ENCODE measurements at regions not wholly inside any gene's neighbourhood (a gene's known extent, or its start where the extent isn't known, plus 50 kb on each side); places are given as distances from the start of the nearest gene placed in this dataset.

DNA sequence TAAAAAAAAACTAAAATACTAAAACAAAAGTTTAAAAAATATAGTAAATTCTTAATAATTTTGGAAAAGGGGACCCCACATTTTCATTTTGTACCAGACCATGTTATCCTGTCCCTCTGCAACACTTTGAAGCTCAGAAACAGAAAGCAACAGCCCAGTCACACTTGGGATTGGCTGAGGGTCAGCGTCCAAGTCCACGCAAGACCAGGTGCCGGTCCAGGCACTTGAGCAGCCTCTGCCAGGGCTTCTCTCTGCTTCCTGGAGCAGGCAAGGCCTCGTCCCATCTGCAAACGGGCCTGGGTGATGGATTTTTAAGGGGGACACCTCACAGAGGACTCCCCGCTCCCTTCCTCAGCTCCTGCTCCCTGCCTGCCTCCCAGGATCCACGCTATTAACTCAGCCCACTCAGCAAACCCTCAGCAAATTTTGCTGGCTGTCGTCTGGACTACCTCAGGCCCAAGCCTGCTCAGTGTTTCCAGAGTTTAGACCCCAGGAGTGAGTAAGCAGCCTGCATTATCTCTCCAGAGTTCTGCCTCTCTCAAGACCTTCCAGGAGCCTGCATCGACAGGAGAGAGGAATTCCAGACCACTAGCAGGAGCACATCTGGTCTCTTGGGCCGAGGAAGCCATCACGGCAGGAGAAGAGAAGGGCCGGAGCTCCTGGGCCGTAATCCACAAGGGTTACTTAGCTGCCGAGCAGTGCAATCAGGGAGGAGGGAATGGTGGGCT lies 67.4 kb upstream of the CALM2 start:
- H3K36me3 ChIP-seq = no peaks in the 10 kb centered on the region
- no peak overlapping the region for H3K27ac ChIP-seq
- no peaks in the 10 kb centered on the region for H3K4me1 ChIP-seq
- TF ChIP-seq, protein P1, sequence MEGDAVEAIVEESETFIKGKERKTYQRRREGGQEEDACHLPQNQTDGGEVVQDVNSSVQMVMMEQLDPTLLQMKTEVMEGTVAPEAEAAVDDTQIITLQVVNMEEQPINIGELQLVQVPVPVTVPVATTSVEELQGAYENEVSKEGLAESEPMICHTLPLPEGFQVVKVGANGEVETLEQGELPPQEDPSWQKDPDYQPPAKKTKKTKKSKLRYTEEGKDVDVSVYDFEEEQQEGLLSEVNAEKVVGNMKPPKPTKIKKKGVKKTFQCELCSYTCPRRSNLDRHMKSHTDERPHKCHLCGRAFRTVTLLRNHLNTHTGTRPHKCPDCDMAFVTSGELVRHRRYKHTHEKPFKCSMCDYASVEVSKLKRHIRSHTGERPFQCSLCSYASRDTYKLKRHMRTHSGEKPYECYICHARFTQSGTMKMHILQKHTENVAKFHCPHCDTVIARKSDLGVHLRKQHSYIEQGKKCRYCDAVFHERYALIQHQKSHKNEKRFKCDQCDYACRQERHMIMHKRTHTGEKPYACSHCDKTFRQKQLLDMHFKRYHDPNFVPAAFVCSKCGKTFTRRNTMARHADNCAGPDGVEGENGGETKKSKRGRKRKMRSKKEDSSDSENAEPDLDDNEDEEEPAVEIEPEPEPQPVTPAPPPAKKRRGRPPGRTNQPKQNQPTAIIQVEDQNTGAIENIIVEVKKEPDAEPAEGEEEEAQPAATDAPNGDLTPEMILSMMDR (IDR thresholded peaks at IDR 0.05) = no peak
- H3K4me3 ChIP-seq = no peak overlapping the region
- H3K27me3 ChIP-seq = no peaks in the 10 kb centered on the region
- DNase-seq (ENCODE audit: low spot score) = no peak
- no peaks in the 10 kb centered on the region for H3K9me3 ChIP-seq

DNA sequence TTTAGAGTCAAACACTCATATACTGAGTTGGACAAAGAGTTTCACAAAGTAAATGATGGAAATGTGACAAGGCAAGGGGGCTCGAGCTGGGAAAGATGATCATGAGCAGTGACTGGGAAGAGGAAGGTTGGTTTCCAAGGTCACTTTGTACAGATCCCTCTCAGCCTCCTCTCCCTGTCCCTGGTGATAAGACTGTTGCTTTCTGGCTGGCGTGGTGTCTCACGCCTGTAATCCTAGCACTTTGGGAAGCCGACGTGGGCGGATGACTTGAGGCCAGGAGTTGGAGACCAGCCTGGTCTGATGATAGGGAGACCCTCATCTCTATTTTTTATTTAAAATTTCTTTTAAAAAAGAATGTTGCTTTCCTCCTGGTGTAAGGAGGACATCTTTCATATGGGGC lies 65.4 kb upstream of the CALM2 start:
- Histone ChIP-seq H3K4me3 (no peak overlapping the region), H3K36me3 (no peaks in the 10 kb centered on the region), H3K4me1 (peaks cover 0 to 13% of the 10 kb centered on the region in 2 donors), H3K27me3 (no peaks in the 10 kb centered on the region), H3K27ac (no peak overlapping the region), H3K9me3 (no peaks in the 10 kb centered on the region)
- TF ChIP-seq, protein P1 (IDR thresholded peaks at IDR 0.05) = no peak
- no peak for DNase-seq (ENCODE audit: low spot score)

DNA sequence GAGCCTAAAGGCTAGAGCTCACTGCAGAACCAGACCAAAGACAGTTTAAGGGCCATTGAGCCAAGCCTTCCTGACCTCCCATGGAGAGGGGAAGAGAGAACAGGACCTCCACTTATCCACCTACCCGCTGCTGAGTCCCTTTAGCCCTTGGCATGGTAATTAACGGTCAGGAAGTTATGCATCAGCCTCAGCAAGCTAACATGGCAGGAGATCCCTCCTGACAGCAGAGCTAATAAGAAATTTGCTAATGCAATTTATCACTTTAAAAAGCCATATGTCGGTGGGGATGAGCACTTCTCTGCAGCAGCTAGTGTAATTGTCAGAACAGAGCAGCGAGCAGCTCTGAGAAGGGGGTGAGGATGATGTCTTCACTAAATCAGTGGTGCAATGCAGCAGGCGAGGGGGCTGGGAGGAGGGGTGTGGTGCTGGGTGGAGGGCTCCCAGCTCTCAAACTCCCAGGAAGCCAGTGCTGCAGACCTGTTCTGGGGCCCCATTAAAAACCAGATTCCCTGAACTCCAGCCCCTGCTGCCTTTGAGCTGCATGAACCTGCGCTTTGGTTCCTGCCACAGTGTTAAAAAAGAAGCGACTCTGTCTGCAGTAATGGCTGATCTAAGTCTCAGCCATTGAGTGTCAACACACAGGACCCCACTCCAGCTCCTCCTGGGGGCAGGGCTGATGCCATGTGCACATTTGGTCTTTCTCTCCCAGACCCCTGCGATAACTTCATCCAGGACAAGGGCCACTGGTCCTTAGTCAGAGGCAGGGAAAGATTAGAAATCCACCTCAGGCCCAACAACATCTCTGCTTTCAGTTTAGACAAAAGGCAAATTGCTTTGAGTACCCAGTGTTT lies 63.0 kb upstream of the CALM2 start:
- H3K4me1 ChIP-seq = peaks cover 0 to 17% of the 10 kb centered on the region in 2 donors
- no peak for DNase-seq (ENCODE audit: low spot score)
- TF ChIP-seq, protein P1 (IDR thresholded peaks at IDR 0.05) = no peak
- no peaks in the 10 kb centered on the region for H3K27me3 ChIP-seq
- no peaks in the 10 kb centered on the region for H3K36me3 ChIP-seq
- no peak overlapping the region for H3K27ac ChIP-seq
- H3K4me3 ChIP-seq = no peak overlapping the region
- H3K9me3 ChIP-seq = no peaks in the 10 kb centered on the region

DNA sequence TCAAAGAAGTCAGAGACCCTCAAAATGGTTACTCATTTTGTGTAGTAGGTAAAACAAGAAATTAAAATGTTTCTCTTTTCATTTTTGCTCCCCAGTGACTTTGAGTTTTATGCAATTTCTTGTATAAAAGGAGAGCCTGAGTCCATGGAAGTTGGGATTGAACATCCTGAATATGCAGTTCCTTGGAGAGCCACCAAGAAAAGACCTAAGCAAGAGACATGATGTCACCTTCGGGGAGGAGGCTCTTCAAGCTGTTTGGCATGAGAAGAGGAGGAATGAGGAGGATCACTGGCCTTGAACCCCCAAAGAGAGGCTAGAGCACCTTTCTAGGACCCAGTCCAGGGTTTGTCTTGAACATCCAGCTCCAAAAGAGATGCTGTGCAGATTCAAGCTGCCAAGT lies 62.3 kb upstream of the CALM2 start:
- Histone ChIP-seq H3K4me1 (peaks cover 0 to 17% of the 10 kb centered on the region in 2 donors), H3K9me3 (no peaks in the 10 kb centered on the region), H3K4me3 (no peak overlapping the region), H3K36me3 (no peaks in the 10 kb centered on the region), H3K27me3 (no peaks in the 10 kb centered on the region), H3K27ac (no peak overlapping the region)
- TF ChIP-seq, protein P1 (IDR thresholded peaks at IDR 0.05) = no peak
- DNase-seq (ENCODE audit: low spot score) = no peak

DNA sequence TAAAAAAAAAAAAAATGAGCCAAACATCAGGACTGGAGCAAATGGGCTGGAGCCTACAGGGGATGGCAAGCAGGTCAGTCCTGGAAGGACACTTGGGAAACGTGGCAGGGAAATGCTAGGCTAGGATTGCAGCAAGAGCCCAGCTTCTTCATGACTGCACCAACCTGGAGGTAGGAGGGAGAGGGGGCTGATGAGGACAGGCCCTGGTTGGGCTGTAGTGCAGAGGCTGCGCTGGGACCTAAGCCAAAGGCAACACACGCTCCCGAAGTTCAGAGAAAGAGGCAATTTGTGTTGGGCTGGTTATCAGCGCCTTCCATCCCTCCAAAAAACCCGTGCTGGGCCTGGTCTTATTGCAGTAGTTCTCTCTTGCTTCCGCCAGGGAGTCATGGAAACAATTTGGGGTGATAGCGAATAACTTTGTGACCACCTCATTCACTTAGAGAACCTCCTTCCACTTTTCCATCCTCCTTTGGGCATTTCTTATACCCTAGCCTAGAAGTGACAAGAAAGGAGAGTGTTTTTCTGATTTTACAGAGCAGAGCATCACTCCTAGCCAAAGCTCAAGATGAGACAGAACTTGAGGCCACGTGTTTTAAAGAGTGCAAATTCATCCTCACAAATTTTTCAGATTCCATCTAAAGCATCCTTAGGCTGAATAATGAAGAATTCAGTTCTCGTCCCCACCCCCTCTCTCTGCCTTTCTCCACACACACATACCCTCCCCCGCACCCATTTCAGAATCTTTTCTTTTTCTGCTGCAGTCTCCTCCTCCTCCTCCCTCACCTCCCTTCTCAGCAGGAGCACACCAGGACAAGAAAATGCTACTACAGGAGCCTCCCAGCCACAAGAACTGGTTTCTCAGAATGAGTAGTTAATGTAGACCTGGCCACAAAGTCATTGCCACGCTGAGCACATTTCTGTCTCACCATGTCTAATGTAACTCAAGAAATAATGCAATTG lies 61.3 kb upstream of the CALM2 start:
- peak; percentile 67 for DNase-seq (ENCODE audit: low spot score)

More for the DNA sequence above, 61.3 kb upstream of the CALM2 start:
- Histone ChIP-seq H3K27ac (no peak overlapping the region), H3K9me3 (no peaks in the 10 kb centered on the region), H3K27me3 (no peaks in the 10 kb centered on the region), H3K4me3 (no peak overlapping the region), H3K36me3 (no peaks in the 10 kb centered on the region), H3K4me1 (peaks cover 0 to 17% of the 10 kb centered on the region in 2 donors)
- TF ChIP-seq, protein P1 (IDR thresholded peaks at IDR 0.05) = no peak
